RWPE1 (cell line): ENCODE measurements at regions not wholly inside any gene's neighbourhood (a gene's known extent, or its start where the extent isn't known, plus 50 kb on each side); places are given as distances from the start of the nearest gene placed in this dataset.

Source experiments
- CTCF ChIA-PET: fragments of 350-600 bp; sonication (Branson Sonifier 250); formaldehyde crosslinking; extraction: SDS; loops from one replicate; lab custom pipeline; 2021; lab: Yijun Ruan, JAX
- POLR2A ChIA-PET: fragments of 400-600 bp; formaldehyde crosslinking; extraction: SDS; loops from one replicate; lab custom pipeline; 2020; ENCODE audit warnings: antibody characterized with exemption; ENCODE audit not compliant: low non-redundant PET; lab: Yijun Ruan, JAX
- DNase-seq: peaks from one replicate; pipeline ENCODE4 v3.0.0; 2012; ENCODE audit warnings: low spot score
- H3K27ac ChIP-seq: fragments of 450-650 bp; 2 replicates; pipeline ENCODE4 v1.5.1; 2017
- CTCF ChIP-seq: fragments of 450-650 bp; conservative IDR thresholded peaks from 2 replicates; pipeline ENCODE4 v1.5.1; 2017; ENCODE audit warnings: low read depth, mild to moderate bottlenecking

DNA sequence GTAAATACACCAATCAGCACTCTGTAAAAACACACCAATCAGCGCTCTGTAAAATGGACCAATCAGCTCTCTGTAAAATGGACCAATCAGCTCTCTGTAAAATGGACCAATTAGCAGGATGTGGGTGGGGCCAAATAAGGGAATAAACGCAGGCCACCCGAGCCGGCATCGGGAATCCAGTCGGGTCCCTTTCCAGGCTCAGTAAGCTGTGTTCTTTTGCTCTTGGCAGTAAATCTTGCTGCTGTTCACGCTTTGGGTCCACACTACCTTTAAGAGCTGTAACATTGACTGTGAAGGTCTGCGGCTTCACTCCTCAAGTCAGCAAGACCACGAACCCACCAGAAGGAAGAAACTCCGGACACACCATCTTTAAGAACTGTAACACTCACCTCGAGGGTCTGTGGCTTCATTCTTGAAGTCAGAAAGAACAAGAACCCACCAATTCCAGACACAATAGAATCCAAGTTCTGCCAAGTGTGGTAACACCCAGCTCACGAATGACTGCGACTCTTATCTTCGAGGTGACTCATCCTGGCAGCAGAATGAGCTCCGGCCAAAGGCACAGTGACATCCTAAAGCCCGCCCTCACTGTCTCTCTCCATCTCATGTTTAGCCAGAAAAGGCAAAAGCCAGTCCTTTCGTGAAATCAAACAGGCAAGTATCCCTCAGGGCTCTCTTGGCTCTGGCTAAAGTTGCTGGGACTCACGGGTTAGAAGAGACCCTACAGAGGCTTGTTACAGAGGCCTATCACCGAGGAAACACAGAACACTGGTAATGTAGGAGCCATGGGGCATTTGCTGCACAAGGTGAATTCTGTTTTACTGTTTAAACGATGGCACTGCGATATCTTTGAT lies 155.2 kb downstream of the FAM43A start:
- no peak for TF ChIP-seq CTCF
- no peak for DNase-seq
- CTCF ChIA-PET, result interaction anchor here (1.4 kb wide), 1 partner anchor 14 kb away, joined by 4 read pairs; no protein-coding TSS in a partner anchor
- no peak overlapping the region for H3K27ac ChIP-seq
- POLR2A ChIA-PET, result no interaction called here

GRCh38 chr3:194841515-194841841 lies 155.8 kb downstream of the FAM43A start:
- no peak overlapping the region for H3K27ac ChIP-seq
- ChIA-PET CTCF (no interaction called here), POLR2A (no interaction called here)
- no peak for DNase-seq
- TF ChIP-seq CTCF, result no peak

DNA sequence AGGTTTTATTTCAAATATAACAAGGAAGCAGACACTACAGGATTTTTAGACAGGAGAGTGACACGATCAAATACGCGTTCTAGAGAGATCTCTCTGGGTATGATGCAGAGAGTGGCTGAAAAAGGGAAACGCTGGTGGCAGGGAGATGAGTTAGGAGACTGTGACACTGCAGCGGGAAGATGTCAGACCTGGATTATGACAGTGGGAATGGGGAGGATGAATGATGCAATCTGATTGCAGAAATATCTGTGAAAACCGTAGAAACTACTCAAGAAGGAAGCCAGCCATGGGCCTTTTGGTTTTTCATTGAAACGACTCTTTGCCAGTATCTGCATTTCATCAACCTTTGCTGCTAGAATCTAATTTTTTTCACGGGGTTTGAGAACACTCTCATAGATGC lies 157.9 kb downstream of the FAM43A start:
- TF ChIP-seq CTCF, result no peak
- DNase-seq, result no peak
- H3K27ac ChIP-seq, result no peak overlapping the region
- CTCF ChIA-PET, result no interaction called here
- POLR2A ChIA-PET, result no interaction called here

DNA sequence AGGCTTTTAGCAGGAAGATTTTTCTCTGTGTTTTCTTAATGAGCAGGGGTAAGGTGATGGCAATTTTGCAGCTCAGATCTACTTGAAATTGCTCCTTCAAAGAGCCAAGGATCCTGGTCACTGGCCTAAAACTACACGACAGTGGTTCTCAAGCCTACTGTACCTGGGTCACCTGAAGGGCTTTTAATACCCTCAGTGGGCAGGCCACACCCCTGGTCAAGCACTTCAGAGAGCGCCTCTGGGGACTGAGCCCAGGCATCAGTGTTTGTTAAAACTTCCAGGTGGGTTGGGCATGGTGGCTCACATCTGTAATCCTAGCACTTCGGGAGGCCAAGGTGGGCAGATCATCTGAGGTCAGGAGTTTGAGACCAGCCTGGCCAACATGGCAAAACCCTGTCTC lies 158.4 kb downstream of the FAM43A start:
- ChIA-PET POLR2A (no interaction called here), CTCF (no interaction called here)
- TF ChIP-seq CTCF, result no peak
- no peak overlapping the region for H3K27ac ChIP-seq
- DNase-seq, result no peak

GRCh38 chr3:194849166-194849875 lies 163.6 kb downstream of the FAM43A start:
- no peak overlapping the region for H3K27ac ChIP-seq
- no peak for DNase-seq
- ChIA-PET CTCF (interaction anchor here (0.6 to 0.8 kb wide), 2 partner anchors 24 to 62 kb away, joined by 3 read pairs; no protein-coding TSS in a partner anchor), POLR2A (no interaction called here)
- no peak for TF ChIP-seq CTCF

GRCh38 chr3:194851254-194851653 lies 165.6 kb downstream of the FAM43A start:
- H3K27ac ChIP-seq, result no peak overlapping the region
- ChIA-PET CTCF (interaction anchor here (1.0 kb wide), 1 partner anchor 14 kb away, joined by 4 read pairs; no protein-coding TSS in a partner anchor), POLR2A (no interaction called here)
- TF ChIP-seq CTCF, result no peak
- DNase-seq, result no peak
